ENCODE measurements at regions not wholly inside any gene's neighbourhood (a gene's known extent, or its start where the extent isn't known, plus 50 kb on each side); places are given as distances from the start of the nearest gene placed in this dataset.

DNA sequence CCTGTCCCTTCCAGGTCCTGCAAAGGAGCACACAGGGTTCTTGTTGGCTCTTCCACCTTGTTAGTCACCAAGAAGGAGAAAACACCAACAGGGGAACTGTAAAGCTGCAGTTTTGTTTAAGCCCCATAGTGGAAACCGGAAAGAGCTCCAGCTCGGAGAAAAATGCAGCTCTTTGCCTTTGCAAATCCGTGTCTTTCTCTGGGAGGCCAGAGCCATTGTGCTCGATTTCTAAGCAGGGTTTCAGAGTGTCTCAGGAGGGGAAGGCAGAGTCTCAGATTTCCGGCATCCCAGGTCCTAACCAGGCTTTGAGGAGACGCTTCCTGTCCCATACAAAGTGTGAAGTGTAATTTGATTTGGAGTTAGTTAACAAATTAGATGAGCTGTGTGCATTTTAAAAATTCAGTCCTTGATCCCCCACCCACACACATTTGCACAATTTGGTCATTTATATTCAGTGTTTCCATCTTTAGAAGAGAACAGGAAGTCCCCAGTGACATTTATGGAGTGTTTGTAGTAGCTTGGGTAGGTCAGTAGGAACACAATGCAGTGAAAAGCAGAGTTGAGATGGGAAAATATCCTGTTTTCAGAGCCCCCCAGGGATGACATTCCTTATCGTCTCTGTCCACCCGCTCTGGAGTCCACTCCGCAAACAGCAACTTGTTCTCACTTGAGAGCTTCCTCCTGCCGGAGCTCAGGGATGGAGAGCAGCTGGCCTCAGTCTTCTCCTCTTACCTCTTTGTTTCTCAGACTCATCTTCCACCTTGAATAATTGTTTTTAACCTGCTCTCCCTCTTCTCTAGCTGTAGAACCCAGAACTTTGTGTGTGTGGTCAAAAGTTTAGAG, 331.9 kb downstream of the SEC14L1 start:
- TF ChIP-seq EP300 (IDR thresholded peaks at IDR 0.05; ENCODE audit: borderline replicate concordance) (no peak), REST (IDR thresholded peaks at IDR 0.05; ENCODE audit: low read depth) (no peak), TAF1 (IDR thresholded peaks at IDR 0.05; ENCODE audit: low read depth) (no peak), YY1 (IDR thresholded peaks at IDR 0.05; ENCODE audit: low read depth) (no peak), ZBTB7A (IDR thresholded peaks at IDR 0.05; ENCODE audit: low read depth) (no peak), RAD21 (IDR thresholded peaks at IDR 0.05; ENCODE audit: low read depth) (no peak), EGR1 (IDR thresholded peaks at IDR 0.05) (no peak), MAX (IDR thresholded peaks at IDR 0.05) (no peak)

Measured in Ishikawa (cell line).